ENCODE measurements at regions not wholly inside any gene's neighbourhood (a gene's known extent, or its start where the extent isn't known, plus 50 kb on each side); places are given as distances from the start of the nearest gene placed in this dataset.
"Not testable (repeated sequence)": the region's sequence is repeated elsewhere in the genome, so short reads cannot be mapped to it uniquely, and the experiment has no call there.

DNA sequence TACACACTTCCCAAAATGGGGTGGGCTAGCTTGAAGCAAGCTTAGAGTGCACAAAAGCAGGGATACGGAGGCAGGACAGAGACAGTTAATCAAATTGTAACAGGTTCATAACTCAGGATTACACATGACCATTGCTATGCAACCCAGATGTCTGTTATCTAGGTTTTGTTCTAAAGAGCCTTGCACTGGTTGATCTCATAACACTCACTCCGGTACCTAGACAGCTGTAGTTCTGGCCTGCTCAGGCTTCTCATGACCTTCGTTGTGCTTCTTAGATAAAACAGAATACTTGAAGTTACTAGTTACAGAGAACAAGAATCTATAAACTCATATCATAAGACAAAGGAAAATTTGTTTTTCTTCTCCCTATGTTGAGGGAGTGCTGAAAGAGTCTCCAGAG lies 983.4 kb downstream of the TMEM121 start:
- TF ChIP-seq, protein P1, sequence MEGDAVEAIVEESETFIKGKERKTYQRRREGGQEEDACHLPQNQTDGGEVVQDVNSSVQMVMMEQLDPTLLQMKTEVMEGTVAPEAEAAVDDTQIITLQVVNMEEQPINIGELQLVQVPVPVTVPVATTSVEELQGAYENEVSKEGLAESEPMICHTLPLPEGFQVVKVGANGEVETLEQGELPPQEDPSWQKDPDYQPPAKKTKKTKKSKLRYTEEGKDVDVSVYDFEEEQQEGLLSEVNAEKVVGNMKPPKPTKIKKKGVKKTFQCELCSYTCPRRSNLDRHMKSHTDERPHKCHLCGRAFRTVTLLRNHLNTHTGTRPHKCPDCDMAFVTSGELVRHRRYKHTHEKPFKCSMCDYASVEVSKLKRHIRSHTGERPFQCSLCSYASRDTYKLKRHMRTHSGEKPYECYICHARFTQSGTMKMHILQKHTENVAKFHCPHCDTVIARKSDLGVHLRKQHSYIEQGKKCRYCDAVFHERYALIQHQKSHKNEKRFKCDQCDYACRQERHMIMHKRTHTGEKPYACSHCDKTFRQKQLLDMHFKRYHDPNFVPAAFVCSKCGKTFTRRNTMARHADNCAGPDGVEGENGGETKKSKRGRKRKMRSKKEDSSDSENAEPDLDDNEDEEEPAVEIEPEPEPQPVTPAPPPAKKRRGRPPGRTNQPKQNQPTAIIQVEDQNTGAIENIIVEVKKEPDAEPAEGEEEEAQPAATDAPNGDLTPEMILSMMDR (IDR thresholded peaks at IDR 0.05; ENCODE audit: control insufficient read depth, insufficient read depth, low read depth, low read length, missing control alignments), result no peak
- DNase-seq (ENCODE audit: low read depth), result no peak
- H3K4me3 ChIP-seq (ENCODE audit: control insufficient read depth, low read depth, low read length), result no peak overlapping the region

DNA sequence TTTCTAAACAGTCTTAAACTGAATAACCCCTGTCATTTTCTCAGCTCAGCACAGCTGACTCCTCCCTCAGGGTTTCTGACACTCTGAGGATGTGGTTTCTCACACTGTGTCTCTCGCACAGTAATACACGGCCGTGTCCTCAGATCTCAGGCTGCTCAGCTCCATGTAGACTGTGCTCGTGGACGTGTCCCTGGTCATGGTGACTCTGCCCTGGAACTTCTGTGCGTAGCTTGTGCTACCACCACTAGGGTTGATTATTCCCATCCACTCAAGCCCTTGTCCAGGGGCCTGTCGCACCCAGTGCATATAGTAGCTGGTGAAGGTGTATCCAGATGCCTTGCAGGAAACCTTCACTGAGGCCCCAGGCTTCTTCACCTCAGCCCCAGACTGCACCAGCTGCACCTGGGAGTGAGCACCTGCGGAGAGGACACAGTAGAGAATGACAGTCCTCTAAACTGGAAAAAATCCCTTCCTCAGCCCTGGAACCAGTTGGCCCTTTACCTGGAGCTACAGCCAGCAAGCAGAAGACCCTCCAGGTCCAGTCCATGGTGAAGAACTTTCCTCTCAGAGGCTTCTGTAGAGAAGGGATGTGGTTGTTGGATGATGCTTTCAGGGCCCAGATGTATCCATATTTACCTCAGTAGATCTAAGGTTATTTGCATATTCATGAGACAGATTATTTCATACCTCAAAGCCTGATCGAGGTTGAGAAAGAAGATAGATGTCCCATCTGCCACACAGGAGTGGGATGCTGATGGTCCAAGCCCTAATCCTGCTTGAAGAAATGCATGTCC lies 984.8 kb downstream of the TMEM121 start:
- no peak overlapping the region for H3K4me3 ChIP-seq (ENCODE audit: control insufficient read depth, low read depth, low read length)
- TF ChIP-seq, protein P1 (IDR thresholded peaks at IDR 0.05; ENCODE audit: control insufficient read depth, insufficient read depth, low read depth, low read length, missing control alignments), result no peak
- DNase-seq (ENCODE audit: low read depth), result no peak

DNA sequence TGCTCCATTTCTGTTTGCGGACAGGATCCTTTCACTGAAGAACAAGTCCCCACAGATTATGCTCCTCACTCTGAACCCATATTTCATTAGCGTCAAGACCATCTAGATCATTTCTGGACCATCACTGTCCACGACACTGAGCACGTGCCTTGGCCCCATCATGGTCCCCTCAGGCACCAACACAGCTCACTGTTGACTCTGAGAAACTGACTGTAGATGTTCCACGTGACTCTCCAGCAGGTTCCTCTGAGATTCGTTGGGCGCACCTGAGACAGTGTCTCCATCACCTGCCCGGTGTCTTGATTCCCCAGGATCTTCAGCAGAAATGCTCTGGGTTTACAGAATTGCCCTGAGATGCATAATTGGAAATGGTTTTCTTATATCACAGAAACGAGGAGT lies 985.4 kb downstream of the TMEM121 start:
- TF ChIP-seq, protein P1 (IDR thresholded peaks at IDR 0.05; ENCODE audit: control insufficient read depth, insufficient read depth, low read depth, low read length, missing control alignments), result no peak
- no peak for DNase-seq (ENCODE audit: low read depth)
- H3K4me3 ChIP-seq (ENCODE audit: control insufficient read depth, low read depth, low read length), result no peak overlapping the region

DNA sequence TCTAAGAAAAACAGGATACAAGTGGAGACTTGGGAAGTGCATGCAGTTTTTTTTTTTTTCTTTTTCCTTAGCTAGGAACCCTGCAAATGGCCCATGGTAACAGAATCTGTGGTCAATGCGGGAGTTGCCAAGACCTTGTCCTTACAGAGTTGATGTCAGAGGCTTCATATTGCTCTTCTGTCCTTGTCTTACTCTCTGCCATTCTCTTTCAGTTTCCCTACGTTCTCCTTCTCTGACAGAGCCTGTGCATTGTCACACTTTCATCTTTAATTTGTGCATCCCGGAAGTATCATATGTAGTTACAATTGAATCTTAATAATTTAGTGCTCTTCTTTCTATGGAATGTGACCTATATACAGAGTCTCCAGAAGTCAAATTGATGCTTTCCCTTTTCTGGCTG lies 986.9 kb downstream of the TMEM121 start:
- H3K4me3 ChIP-seq (ENCODE audit: control insufficient read depth, low read depth, low read length), result no peak overlapping the region
- DNase-seq (ENCODE audit: low read depth), result no peak
- TF ChIP-seq, protein P1 (IDR thresholded peaks at IDR 0.05; ENCODE audit: control insufficient read depth, insufficient read depth, low read depth, low read length, missing control alignments), result no peak

DNA sequence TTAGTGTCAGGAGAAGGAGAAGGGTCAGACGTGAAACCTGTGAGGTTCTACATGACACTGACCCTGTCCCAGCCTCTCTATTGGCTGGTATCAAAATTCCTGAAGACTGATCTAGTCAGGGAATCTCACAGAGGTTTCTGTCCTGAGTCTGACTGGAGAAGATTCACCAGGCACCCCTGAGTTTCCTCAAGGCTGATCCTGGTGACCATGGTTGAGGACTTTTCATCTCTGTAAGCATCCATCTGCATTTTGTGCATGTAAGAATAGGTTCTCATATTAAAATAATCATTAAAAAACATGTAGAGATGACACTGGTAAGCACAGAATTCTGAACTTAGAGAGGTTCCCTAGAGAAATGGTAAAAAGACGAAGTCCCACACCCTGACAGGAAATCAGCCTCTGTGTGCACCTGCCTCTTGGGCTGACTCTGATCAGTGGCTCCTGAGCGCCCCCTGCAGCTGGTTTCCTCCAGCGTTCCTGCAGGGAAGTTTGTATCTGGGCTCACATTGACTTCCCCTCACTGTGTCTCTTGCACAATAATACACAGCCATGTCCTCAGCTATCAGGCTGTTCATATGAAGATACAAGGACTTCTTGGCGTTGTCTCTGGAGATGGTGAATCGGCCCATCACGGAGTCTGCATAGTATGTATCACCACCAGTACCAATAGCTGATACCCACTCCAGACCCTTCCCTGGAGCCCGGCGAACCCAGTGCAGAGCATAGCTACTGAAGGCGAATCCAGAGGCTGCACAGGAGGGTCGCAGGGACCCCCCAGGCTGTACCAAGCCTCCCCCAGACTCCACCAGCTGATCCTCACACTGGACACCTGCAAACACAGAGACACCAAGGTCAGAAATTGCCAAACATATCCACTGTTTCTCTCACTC lies 991.9 kb downstream of the TMEM121 start:
- no peak overlapping the region for H3K4me3 ChIP-seq (ENCODE audit: control insufficient read depth, low read depth, low read length)
- TF ChIP-seq, protein P1 (IDR thresholded peaks at IDR 0.05; ENCODE audit: control insufficient read depth, insufficient read depth, low read depth, low read length, missing control alignments), result no peak
- DNase-seq (ENCODE audit: low read depth), result no peak

DNA sequence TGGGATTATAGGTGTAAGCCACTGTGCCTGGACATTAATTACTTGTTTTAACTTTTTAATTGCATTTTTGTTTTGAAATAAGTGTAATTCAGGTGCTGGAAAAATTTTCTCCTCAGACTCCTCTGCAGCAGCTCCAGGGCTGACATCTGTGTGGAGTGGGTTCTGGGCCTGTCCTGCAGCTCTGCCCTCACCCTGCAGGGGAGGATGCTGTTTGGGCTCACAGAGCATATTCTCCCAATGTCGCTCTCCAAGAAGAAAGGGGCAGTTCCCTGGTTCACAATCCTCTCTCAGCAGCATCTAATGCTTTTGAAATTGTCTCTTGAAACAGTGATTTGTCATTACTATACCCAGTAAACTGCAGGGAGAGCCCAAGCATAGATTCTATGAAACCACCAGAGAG lies 995.7 kb downstream of the TMEM121 start:
- not testable (repeated sequence) for DNase-seq (ENCODE audit: low read depth)

DNA sequence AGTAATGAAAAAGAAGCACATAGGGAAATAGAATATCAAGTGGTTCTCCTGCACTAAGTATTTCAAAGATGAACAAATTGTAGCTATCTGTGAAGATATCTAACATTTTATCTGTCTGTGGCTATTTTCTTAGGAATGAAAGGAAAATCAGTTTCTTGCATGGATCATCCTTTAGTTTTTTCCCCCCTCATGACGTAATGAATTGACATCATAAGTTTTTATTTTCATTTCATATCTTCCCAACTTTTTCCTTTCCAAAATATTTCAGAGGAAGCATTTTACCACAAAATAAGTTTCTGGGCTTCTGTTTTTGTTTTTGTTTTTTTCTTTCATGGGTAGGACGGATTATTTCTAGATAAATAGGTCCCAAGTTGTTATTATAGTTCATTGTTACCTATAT lies 996.6 kb downstream of the TMEM121 start:
- TF ChIP-seq, protein P1 (IDR thresholded peaks at IDR 0.05; ENCODE audit: control insufficient read depth, insufficient read depth, low read depth, low read length, missing control alignments), result no peak
- no peak for DNase-seq (ENCODE audit: low read depth)

More for the DNA sequence above, 995.7 kb downstream of the TMEM121 start:
- not testable (repeated sequence) for H3K4me3 ChIP-seq (ENCODE audit: control insufficient read depth, low read depth, low read length)

More for the DNA sequence above, 996.6 kb downstream of the TMEM121 start:
- H3K4me3 ChIP-seq (ENCODE audit: control insufficient read depth, low read depth, low read length), result no peak overlapping the region
